HG02973 (cell line): ENCODE measurements at regions not wholly inside any gene's neighbourhood (a gene's known extent, or its start where the extent isn't known, plus 50 kb on each side); places are given as distances from the start of the nearest gene placed in this dataset.

Experiments
- ATAC-seq: cut with Tn5 transposase; IDR thresholded peaks from one replicate; pipeline ENCODE4 v1.9.1; 2021; ENCODE audit warnings: moderate library complexity; ENCODE audit not compliant: unreplicated experiment

DNA sequence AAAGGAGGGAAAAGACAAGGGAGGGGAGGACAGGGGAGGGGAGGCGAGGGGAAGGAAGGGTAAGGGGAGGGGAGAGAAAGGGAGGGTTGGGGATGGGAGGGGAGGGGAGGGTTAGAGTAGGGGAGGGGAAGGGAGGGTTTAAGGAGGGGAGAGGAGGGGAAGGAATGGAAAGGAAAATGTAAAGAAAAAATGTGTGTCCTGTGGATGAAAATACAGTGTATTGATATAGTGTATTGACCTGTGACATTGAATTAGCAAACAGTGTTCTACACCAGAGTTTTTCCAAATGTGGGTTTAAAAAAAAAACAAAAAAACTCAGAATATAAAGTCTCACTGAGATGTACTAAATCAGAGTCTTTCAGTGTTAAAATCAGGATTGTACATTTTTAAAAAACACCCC, 1279.8 kb upstream of the ADGRL2 start:
- no peak for ATAC-seq

DNA sequence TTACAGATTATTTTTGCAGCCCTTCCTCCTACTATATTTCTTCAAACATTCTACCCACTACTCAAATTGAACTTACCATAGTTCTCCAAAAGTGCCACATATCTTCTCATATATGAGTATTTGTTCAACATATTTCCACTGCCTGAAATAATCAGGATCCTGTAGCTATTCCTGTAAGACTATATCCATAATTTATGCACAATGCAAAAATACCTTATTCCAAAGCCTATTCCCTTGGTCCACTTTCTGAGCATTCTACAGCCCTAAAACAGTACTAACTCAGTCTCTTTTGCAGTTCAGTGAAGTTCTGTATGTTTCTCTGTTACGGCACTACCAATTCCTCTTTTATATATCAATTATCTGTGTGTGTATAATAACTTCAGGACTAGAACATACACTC, 1283.7 kb upstream of the ADGRL2 start:
- no peak for ATAC-seq

DNA sequence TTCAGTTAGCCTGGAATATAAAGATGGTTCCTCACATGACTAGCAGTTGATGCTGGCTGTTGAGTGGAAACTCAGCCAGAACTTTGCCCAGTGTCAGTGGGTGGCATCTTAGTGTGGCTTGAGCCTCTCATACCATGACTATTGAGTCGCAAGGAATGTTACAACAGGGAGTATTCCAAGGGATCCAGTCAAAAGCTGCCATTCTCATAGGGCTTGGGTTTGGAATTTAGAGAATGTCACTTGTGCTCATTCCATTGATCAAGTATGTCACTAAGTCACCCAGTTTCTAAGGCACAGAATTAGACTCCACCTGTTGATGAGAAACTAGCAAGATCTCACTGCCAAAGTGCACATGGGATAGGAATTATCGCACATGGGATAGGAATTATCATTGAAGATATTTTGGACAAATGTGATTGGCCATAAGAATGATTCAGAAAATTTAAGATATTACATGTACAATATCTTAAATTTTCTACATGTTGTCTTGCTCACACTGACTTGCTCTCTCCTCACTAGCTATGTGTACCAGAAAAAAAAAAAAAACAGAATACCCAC, 1290.7 kb upstream of the ADGRL2 start:
- no peak for ATAC-seq

DNA sequence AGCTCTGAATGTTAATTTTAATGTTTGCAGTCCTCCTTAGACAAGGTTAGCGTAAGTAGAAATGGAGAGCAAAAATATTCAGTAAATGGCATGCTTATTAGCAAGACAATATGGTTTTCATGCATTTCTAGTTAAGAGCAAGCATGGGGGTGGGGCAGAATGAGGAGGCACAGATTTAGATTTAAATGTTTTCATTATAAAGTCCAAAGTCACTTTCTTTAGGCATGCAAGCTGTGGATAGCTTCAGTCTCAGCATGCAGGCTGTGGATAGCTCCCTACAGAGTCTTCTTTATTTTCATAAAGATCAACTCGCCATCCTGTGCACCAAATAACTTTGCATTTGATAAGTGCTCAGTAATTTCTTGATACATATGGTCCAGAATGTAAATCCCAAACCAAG, 1294.5 kb upstream of the ADGRL2 start:
- ATAC-seq: no peak

DNA sequence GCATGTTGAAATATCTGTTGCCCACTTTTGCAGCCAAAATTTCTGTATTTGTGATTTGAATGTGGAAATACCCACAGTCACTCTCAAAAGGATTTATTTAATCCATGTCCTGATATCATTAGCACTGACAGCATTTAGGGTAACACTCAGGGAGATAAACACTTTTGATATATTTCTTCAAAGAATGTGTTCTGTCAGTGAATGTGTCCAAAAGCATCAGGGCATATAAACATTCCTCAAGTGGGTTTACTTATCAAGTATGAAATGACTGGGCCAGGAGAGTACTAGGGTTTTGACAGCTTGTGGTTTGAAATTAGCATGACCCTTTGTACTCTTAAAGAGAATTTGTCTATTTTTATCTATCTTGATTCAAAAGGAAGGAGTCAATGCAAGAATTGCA, 1302.1 kb upstream of the ADGRL2 start:
- no peak for ATAC-seq

DNA sequence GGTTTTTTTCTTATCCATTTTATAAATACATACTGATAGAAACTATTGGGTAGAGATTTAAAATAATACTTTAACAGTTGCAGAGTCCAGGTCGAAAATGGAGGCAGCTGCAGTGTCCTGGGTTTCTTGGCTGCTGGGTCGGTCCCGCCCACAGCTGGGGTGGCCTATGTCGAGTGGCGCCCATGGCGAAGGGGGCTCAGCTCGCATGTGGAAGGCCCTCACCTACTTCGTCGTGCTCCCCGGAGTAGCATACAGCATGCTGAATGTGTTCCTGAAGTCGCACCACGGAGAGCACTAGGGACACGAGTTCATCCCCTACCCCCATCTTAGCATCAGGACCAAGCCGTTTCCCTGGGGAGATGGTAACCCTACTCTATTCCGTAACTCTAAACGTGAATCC, 1304.9 kb upstream of the ADGRL2 start:
- ATAC-seq: no peak

DNA sequence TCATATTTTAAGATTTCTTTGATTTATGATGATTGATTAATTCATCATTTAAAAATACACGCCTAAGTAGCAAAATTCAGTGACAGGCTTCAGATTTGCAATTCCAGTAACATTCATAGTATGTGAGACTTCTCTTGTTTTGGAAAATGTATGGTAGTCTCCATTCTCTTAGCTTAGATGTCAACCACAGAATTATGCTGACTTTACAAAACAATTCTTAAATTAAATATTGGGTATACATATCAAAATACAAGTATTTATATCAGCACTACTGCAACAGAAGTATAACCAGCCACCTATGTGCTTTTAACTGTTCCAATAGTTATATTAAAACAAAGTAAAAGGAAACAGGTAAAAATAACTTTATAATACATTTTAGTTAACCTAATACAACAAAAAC, 1328.6 kb upstream of the ADGRL2 start:
- ATAC-seq: no peak

DNA sequence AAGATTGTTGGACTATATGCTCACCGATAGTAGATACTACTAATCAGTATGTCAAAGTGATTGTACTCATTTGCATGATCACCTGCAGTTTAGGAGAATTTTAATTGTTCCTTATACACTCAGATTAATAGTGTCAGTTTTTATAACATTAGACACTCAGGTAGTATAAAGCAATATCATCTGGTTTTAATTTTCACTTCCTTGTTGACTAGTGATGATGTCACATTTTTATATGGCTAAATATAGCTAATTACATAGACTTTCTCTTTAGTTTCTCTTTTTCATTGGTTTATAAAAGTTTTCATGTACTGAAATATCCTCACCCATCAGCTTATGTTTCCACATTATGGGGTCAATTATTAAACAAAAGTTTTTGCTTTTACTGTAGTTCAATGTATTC, 1332.4 kb upstream of the ADGRL2 start:
- no peak for ATAC-seq

DNA sequence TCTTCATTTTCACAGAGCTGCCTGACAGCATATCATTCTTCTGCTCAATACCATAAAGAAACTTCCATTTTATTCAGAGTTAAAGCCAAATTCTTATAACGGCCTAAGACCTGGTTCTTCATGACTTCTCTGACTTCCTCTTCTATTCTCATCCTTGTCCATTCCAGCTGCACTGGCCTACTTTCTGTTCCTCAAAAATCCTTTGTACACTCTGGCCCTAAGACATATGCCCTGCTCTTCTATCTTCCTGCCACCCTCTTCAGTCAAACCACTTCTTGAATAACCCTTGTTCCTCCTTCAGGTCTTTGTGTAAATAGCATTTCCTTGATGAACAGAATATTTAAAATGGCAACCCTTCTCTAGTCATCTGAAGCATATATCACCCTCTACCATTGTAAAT, 1338.7 kb upstream of the ADGRL2 start:
- no peak for ATAC-seq

DNA sequence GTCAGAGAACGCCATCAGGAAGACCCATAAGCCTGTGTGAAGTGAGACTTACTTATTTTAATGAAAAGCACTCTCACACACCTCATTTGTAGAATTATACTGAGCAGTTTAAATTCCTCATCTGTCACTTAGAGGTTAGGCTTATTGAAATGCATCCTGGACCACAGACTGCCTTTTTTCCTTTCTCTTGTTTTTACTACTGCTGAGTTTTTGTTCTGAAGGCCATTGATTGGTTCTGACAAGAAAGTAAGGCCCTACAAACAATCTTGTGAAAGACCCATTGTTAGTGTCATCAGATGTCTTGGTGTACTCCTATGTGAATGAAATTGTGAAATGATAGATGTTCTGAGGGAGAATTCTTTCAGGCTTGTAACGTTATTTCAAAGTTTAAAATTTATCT, 1343.3 kb upstream of the ADGRL2 start:
- ATAC-seq: no peak

DNA sequence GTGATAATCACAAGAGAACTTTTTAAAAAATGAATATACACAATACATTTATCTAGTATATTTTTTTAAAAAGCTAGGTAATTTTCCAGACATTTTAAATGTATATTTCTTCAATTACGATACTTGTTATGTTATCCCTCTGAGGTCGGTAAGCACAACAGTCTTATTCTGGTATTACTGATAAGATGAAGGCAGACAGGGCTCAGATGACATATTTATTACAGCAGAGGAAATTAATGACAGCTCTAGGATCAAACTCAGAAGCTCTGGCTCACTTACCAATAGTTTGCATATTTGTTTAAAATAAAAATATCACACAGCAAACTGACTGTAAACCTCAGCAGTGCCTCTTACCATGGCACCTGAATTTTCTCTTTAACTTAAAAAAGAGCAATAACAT, 1347.0 kb upstream of the ADGRL2 start:
- no peak for ATAC-seq

DNA sequence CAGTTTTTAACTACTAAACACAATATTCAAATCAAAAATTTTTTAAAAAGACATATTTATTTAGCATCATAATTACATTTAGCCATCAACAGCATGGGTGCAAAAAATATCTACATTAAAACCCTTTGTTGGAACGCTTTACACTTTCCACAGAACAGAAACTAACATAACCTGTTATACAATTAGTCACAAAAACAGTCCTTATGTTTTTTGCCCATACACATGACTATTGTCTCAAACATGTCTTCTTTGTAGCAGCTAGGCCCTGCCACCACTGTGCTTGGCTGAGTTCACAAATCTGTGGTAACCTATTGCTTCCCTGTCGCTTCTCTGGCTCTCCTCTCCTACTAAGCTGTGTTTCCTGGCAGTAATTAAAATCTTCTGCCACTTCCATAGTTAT, 1350.0 kb upstream of the ADGRL2 start:
- no peak for ATAC-seq

DNA sequence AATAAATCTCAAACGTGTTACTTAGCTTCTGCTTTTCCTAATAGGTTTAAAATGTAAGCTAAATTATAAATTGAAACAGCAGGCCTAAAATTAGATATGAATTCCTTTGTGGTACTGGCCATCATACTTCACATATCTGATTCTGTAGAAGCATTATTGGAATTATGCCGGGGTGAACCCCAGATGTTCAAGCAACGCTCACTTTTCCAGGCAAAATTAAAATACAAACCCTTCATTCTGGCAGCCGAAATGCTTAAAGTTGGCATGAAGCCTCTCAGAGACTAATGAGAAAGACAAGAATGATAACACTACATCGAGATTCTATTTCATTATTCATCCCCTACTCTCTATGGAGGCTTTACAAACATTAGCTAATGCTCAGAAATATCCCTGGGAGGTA, 1352.7 kb upstream of the ADGRL2 start:
- ATAC-seq: no peak

DNA sequence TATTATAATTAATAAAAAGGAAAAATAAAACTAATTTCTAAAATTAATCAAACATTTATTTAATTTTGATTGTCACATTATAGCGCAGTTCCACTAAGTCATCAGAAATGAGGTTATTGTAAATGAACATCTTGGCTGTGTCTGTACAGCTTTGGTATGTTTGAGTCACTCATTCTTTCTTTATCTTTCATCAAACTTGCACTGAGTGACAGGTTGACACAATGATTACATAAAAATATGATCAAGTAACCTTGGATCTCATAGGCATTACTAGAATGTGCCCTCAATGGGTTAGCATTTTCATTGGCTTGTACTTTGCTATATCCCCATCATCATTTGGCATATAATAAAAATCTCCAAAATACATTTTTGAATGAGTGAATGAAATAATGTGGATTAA, 1353.2 kb upstream of the ADGRL2 start:
- no peak for ATAC-seq

DNA sequence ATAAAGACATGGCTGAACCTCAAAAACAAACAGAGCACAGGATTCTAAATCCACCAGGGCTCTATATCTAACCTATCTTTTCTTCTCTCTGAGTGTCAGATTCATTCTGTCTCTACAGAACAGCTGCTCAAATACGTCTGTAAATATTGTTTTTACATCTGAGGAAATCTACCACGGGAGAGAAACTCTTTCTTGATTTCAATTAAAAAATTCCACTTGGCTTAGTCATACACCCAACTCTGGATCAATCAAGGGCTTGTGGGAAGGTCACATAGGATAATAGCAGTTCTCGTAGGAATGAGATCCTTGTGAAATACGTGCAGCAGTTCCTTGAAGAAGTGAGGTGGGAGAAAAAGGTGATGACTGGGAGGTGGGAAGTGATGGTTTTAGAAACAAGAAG, 1355.7 kb upstream of the ADGRL2 start:
- no peak for ATAC-seq

DNA sequence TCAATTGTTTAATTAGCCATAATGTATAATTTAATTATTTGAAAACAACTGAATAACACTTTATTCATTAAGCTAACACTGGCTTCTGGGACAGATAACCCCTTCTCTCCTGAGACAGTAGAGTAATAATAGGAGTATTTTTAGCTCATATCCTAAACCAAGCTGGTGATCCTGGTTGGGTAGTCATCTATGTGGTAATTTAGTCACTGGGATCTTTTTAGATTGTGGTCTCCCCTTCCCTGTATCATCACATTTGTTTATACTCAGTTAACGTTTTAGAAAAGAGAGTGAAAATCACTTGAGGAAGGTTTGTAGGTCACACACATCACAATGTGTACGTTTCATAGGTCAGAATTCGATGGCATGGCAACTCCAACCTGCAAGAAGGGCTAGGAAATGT, 1356.6 kb upstream of the ADGRL2 start:
- no peak for ATAC-seq

DNA sequence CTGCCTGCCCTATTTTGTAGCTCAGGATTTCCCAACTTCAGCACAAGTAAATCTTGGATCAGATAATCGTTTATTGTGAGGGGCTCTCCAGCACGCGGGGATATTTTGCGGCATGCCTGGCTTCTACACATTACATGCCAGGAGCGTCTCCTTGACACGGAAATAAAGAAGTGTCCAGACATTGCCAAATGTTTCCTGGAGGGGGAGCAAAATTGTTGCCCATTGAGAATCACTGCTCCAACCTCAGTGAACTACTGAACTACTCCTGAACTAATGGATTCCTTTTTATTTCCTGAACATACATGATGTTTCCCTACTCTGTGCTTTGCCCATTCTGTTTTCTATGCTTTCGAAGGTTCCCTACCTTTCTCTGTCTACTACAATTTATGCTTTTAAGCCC, 1359.1 kb upstream of the ADGRL2 start:
- ATAC-seq: no peak

DNA sequence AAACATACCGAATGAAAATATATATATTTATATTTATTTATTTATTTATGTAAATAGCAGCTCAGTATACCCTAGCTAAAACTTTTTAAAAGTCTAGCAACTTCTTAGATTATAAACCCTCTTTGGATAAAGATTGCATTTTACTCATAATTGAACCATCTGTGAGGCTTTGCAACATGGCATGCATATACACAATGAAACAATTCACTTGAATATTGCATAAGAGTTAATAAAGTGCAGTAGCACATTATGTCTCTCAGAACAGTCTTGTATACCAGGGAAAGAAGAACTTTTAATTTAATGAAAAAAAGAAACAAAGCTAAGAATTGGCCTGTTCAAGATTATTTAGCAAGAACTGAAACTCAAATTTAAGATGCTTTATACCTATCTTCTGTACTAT, 1363.9 kb upstream of the ADGRL2 start:
- no peak for ATAC-seq

DNA sequence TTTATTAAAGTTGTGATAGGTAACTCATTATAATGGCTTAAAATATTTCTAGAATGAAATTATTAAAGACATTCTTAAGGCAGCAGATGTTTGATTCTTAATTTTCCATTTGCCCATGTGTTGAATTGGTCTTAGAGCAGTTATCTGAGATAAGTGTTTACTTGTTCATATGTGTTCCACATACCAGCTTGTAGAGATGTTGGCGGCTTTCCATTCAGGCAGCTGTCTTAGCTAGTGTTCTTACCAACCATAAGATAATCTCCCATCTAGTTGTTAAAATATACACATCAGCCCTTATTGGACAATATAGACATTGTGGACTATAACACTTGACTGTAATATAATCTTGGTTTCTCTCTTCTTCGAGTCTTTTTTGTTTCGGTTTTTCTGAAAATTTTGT, 1372.9 kb upstream of the ADGRL2 start:
- ATAC-seq: no peak

DNA sequence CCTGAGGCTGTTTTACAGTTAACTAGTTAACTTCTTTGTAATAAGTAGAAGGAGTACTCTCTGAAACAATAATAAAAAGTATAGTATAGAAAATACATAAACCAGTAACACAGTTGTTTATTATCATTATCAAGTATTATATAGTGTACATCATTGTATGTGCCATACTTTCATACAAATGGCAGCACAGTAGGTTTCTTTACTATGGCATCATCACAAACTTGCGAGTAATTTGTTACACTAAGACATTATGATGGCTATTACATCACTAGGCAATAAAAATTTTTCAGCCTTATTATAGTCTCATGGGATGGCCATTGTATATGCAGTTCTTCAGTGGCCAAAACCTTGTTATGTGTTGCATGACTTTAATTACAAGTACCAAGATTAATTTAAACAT, 1376.5 kb upstream of the ADGRL2 start:
- ATAC-seq: no peak

DNA sequence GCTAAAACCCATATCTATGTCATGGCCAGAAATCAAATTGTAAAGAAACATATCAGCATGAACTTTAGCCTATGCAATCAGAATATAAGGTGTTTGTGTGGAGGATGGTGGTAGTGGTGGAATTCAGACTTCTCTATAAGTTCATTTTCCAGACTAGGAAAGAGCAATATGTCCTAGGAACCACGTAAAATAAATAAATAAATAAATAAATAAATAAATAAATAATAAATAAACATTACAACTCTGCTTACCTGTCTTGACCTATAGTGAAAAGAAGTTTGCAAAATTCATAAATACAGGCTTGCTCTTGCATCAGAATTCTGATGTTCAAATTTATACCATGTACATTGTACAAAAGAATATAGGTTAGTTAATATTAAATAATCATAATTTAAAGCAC, 1382.6 kb upstream of the ADGRL2 start:
- no peak for ATAC-seq

DNA sequence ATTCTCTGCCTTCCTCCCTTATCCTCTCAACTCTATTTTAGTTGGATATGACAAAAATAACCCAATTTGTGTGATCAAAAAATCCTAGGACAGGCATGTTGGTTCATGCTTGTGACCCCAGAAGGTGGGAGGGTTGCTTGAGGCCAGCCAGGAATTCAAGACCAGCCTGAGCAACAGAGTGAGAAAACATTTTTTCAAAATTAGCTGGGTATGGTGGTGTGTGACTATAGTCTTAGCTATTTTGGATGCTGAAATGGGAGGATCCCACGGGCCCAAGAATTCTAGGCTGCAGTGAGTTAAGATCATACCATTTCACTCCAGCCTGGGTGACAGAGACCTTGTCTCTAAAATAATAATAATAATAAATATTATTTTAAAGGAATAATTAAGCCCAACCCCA, 1383.1 kb upstream of the ADGRL2 start:
- no peak for ATAC-seq

DNA sequence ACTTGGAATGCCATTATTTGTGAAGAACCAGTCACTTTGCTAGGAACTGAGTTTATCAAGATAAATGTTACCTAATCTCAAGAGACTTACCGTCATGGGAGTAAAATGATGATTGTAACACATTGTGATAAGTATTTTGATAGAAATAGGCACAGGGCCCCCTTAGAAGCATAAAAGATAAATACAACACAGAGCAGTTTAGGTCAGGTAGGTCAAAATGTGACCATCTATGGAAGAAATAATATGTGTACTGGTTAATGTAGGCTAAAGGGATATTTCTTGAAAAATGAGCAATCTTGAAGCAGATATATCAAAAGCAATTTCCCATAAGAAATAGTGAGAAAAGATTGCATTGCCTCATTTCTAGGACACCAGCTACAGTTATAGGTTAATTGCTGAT, 1386.8 kb upstream of the ADGRL2 start:
- no peak for ATAC-seq

DNA sequence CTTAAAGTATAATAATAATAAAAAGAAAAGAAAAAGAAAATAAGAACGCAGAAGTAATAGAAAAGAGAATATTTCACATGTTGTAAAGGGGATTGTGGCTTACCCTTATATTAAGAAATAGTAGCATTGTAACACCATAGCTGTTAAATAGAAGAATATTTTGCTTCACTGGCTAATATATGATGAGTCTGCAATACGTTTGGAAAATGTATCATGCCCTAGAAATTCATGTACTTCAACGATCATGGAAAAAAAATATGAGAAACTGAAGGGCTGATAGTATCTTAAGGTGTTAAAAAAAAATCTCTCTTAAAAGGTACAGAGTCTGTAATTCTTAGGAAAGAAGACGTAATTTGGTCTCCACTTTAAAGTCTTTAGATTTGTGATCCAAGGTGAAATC, 1390.5 kb upstream of the ADGRL2 start:
- no peak for ATAC-seq
